ENCODE measurements at regions not wholly inside any gene's neighbourhood (a gene's known extent, or its start where the extent isn't known, plus 50 kb on each side); places are given as distances from the start of the nearest gene placed in this dataset.
"Not testable (repeated sequence)": the region's sequence is repeated elsewhere in the genome, so short reads cannot be mapped to it uniquely, and the experiment has no call there.

- Histone ChIP-seq H3K27me3 (no peaks in the 10 kb centered on the region), H3K36me3 (no peaks in the 10 kb centered on the region), H3K27ac (no peak overlapping the region), H3K9me3 (no peaks in the 10 kb centered on the region), H3K4me3 (no peak overlapping the region), H3K4me1 (peaks cover 0 to 6% (median 0%) of the 10 kb centered on the region in 4 donors)
- intact Hi-C loops (cut with DNase I; ENCODE audit: low total_unique reads), result no loop called here
- 85 to 92% (median 90%) methylated on average over 6 of the region's 6 CpGs for WGBS, 5 donors
- DNase-seq, result no peak
- TF ChIP-seq EP300 (IDR thresholded peaks at IDR 0.05), result no peak
- TF ChIP-seq POLR2A (IDR thresholded peaks at IDR 0.05), result no peak
- TF ChIP-seq CTCF (IDR thresholded peaks at IDR 0.05), result no peak
- TF ChIP-seq POLR2AphosphoS5 (IDR thresholded peaks at IDR 0.05), result no peak
Observed at GRCh38 chr21:28063241-28064216, 929.1 kb downstream of the LTN1 start.

- H3K9me3 ChIP-seq, H3K27me3 ChIP-seq, DNase-seq, H3K36me3 ChIP-seq, H3K4me3 ChIP-seq, H3K4me1 ChIP-seq: not testable (repeated sequence)
- peak overlapping the region in 1 of 5 donors; percentile 39 for H3K27ac ChIP-seq
- WGBS, 5 donors, result 25 to 65% (median 31%) methylated on average over 1 of the region's 1 CpG
- intact Hi-C loops (cut with DNase I; ENCODE audit: low total_unique reads), result loop anchor here (10.0 kb wide), 1 partner anchor 1198 kb away; no protein-coding TSS in a partner anchor
Observed at GRCh38 chr21:28052956-28053355, 939.7 kb downstream of the LTN1 start.

GRCh38 chr21:28051649-28052048 lies 941.0 kb downstream of the LTN1 start:
- intact Hi-C loops (cut with DNase I; ENCODE audit: low total_unique reads), result loop anchor here (10.0 kb wide), 1 partner anchor 1197 kb away; no protein-coding TSS in a partner anchor
- H3K36me3 ChIP-seq, H3K9me3 ChIP-seq, H3K27me3 ChIP-seq, H3K4me1 ChIP-seq, H3K4me3 ChIP-seq, H3K27ac ChIP-seq: not testable (repeated sequence)
- WGBS, 5 donors, result 15 to 20% (median 17%) methylated on average over 4 of the region's 4 CpGs
- peak in 5 of 7 experiments; percentile 19 to 72 (median 57) for TF ChIP-seq CTCF (IDR thresholded peaks at IDR 0.05)
- DNase-seq, result peak in 1 of 2 donors; percentile 70

- H3K27me3 ChIP-seq; H3K4me1 ChIP-seq; intact Hi-C loops (cut with DNase I; ENCODE audit: low total_unique reads); H3K27ac ChIP-seq; H3K36me3 ChIP-seq; H3K4me3 ChIP-seq; DNase-seq: not testable (repeated sequence)
- peaks cover 4 to 18% (median 8%) of the 10 kb centered on the region in 4 donors for H3K9me3 ChIP-seq
Observed at GRCh38 chr21:28035692-28036091, 957.0 kb downstream of the LTN1 start.

GRCh38 chr21:28034916-28035315 lies 957.8 kb downstream of the LTN1 start:
- H3K9me3 ChIP-seq, result peaks cover 4 to 26% (median 13%) of the 10 kb centered on the region in 4 donors
- H3K4me3 ChIP-seq; H3K36me3 ChIP-seq; intact Hi-C loops (cut with DNase I; ENCODE audit: low total_unique reads); H3K27ac ChIP-seq; H3K4me1 ChIP-seq; H3K27me3 ChIP-seq; DNase-seq: not testable (repeated sequence)
- 46 to 91% (median 87%) methylated on average over 2 of the region's 2 CpGs for WGBS, 5 donors

- intact Hi-C loops (cut with DNase I; ENCODE audit: low total_unique reads); H3K4me1 ChIP-seq; H3K4me3 ChIP-seq; H3K27me3 ChIP-seq; H3K27ac ChIP-seq; H3K36me3 ChIP-seq: not testable (repeated sequence)
- H3K9me3 ChIP-seq, result peaks cover 4 to 28% (median 14%) of the 10 kb centered on the region in 4 donors
- DNase-seq, result peak in 1 of 2 donors; percentile 64
- WGBS, 5 donors, result 62 to 89% (median 80%) methylated on average over 4 of the region's 4 CpGs
Observed at GRCh38 chr21:28034334-28034733, 958.3 kb downstream of the LTN1 start.

- H3K4me3 ChIP-seq; H3K27me3 ChIP-seq; H3K4me1 ChIP-seq; intact Hi-C loops (cut with DNase I; ENCODE audit: low total_unique reads); H3K36me3 ChIP-seq; H3K27ac ChIP-seq; DNase-seq: not testable (repeated sequence)
- H3K9me3 ChIP-seq, result peaks cover 4 to 21% (median 14%) of the 10 kb centered on the region in 4 donors
- WGBS, 5 donors, result 71 to 100% (median 94%) methylated on average over 1 of the region's 1 CpG
Observed at GRCh38 chr21:28032652-28033051, 960.0 kb downstream of the LTN1 start.

GRCh38 chr21:28031066-28031465 lies 961.6 kb downstream of the LTN1 start:
- H3K9me3 ChIP-seq, result peaks cover 4 to 21% (median 14%) of the 10 kb centered on the region in 4 donors
- H3K4me1 ChIP-seq; H3K27ac ChIP-seq; H3K27me3 ChIP-seq; H3K36me3 ChIP-seq; H3K4me3 ChIP-seq; intact Hi-C loops (cut with DNase I; ENCODE audit: low total_unique reads); DNase-seq: not testable (repeated sequence)
